Activated CD4-positive, alpha-beta memory T cell treated with anti-CD3 and anti-CD28 coated beads for 36 hours (primary cell): ENCODE measurements at regions not wholly inside any gene's neighbourhood (a gene's known extent, or its start where the extent isn't known, plus 50 kb on each side); places are given as distances from the start of the nearest gene placed in this dataset.

ENCODE experiments used
- CTCF ChIA-PET: fragments of 350-600 bp; sonication (Branson Sonifier 250); formaldehyde crosslinking; loops from one replicate; lab custom pipeline; 2021; ENCODE audit warnings: antibody characterized with exemption, inconsistent platforms; lab: Charles Lee
- POLR2A ChIA-PET: fragments of 350-600 bp; sonication (Branson Sonifier 250); formaldehyde crosslinking; loops from one replicate; lab custom pipeline; 2021; ENCODE audit warnings: antibody characterized with exemption; lab: Charles Lee
- DNase-seq: peaks from one replicate; pipeline ENCODE4 v3.0.0-alpha.2; 2020
- H3K27ac Mint-ChIP-seq: one replicate; pipeline ENCODE4 v1.8.0; 2021; ENCODE audit warnings: mixed read lengths
- H3K27me3 Mint-ChIP-seq: one replicate; pipeline ENCODE4 v1.8.0; 2021; ENCODE audit warnings: mixed read lengths
- H3K36me3 Mint-ChIP-seq: one replicate; pipeline ENCODE4 v1.8.0; 2021; ENCODE audit warnings: mixed read lengths
- H3K4me1 Mint-ChIP-seq: one replicate; pipeline ENCODE4 v1.8.0; 2021; ENCODE audit warnings: low read depth, mixed read lengths
- H3K4me3 Mint-ChIP-seq: one replicate; pipeline ENCODE4 v1.8.0; 2021; ENCODE audit warnings: mild to moderate bottlenecking, mixed read lengths
- H3K9me3 Mint-ChIP-seq: one replicate; pipeline ENCODE4 v1.8.0; 2021; ENCODE audit warnings: mixed read lengths
- intact Hi-C: fragments of 100-400 bp; cut with micrococcal nuclease; formaldehyde crosslinking; loops from one replicate; pipeline ENCODE4 v1.15.1; 2023

GRCh38 chr12:126191949-126192348 is 1126.7 kb downstream of the AACS start:
- Mint-ChIP-seq H3K27me3 (peaks cover 9% of the 10 kb centered on the region), H3K4me3 (no peak overlapping the region), H3K4me1 (no peaks in the 10 kb centered on the region), H3K9me3 (no peaks in the 10 kb centered on the region), H3K27ac (no peak overlapping the region), H3K36me3 (no peaks in the 10 kb centered on the region)
- ChIA-PET CTCF (no interaction called here), POLR2A (no interaction called here)
- DNase-seq: no peak
- intact Hi-C loops: no loop called here

GRCh38 chr12:126193190-126193589 is 1128.0 kb downstream of the AACS start:
- no peaks in the 10 kb centered on the region for H3K4me1 Mint-ChIP-seq
- no peak for DNase-seq
- ChIA-PET POLR2A (no interaction called here), CTCF (no interaction called here)
- no peaks in the 10 kb centered on the region for H3K9me3 Mint-ChIP-seq
- intact Hi-C loops: no loop called here
- peaks cover 6% of the 10 kb centered on the region for H3K27me3 Mint-ChIP-seq
- no peak overlapping the region for H3K4me3 Mint-ChIP-seq
- no peak overlapping the region for H3K27ac Mint-ChIP-seq
- H3K36me3 Mint-ChIP-seq: no peaks in the 10 kb centered on the region

GRCh38 chr12:126196263-126196662 is 1131.0 kb downstream of the AACS start:
- Mint-ChIP-seq H3K4me1 (no peaks in the 10 kb centered on the region), H3K9me3 (no peaks in the 10 kb centered on the region), H3K4me3 (no peak overlapping the region), H3K27me3 (no peaks in the 10 kb centered on the region), H3K27ac (no peak overlapping the region), H3K36me3 (no peaks in the 10 kb centered on the region)
- DNase-seq: no peak
- CTCF ChIA-PET: no interaction called here
- POLR2A ChIA-PET: no interaction called here
- intact Hi-C loops: no loop called here

- no peak for DNase-seq
- CTCF ChIA-PET: no interaction called here
- no peak overlapping the region for H3K4me3 Mint-ChIP-seq
- no peaks in the 10 kb centered on the region for H3K27me3 Mint-ChIP-seq
- no peaks in the 10 kb centered on the region for H3K9me3 Mint-ChIP-seq
- no peaks in the 10 kb centered on the region for H3K36me3 Mint-ChIP-seq
- H3K27ac Mint-ChIP-seq: no peak overlapping the region
- POLR2A ChIA-PET: no interaction called here
- H3K4me1 Mint-ChIP-seq: no peaks in the 10 kb centered on the region
- intact Hi-C loops: no loop called here
Measured at GRCh38 chr12:126198516-126198915, 1133.3 kb downstream of the AACS start.

- Mint-ChIP-seq H3K27me3 (no peaks in the 10 kb centered on the region), H3K36me3 (no peaks in the 10 kb centered on the region), H3K27ac (no peak overlapping the region), H3K4me1 (no peaks in the 10 kb centered on the region), H3K9me3 (no peaks in the 10 kb centered on the region), H3K4me3 (no peak overlapping the region)
- CTCF ChIA-PET: no interaction called here
- no peak for DNase-seq
- intact Hi-C loops: no loop called here
- POLR2A ChIA-PET: no interaction called here
Measured at GRCh38 chr12:126198966-126199692, 1133.9 kb downstream of the AACS start.

GRCh38 chr12:126201981-126202537 is 1136.8 kb downstream of the AACS start:
- intact Hi-C loops: no loop called here
- no peak overlapping the region for H3K27ac Mint-ChIP-seq
- no peak for DNase-seq
- ChIA-PET POLR2A (no interaction called here), CTCF (no interaction called here)
- no peaks in the 10 kb centered on the region for H3K27me3 Mint-ChIP-seq
- no peaks in the 10 kb centered on the region for H3K36me3 Mint-ChIP-seq
- no peaks in the 10 kb centered on the region for H3K4me1 Mint-ChIP-seq
- no peak overlapping the region for H3K4me3 Mint-ChIP-seq
- no peaks in the 10 kb centered on the region for H3K9me3 Mint-ChIP-seq

GRCh38 chr12:126204326-126204725 is 1139.1 kb downstream of the AACS start:
- no peaks in the 10 kb centered on the region for H3K4me1 Mint-ChIP-seq
- ChIA-PET POLR2A (no interaction called here), CTCF (no interaction called here)
- intact Hi-C loops: no loop called here
- H3K36me3 Mint-ChIP-seq: no peaks in the 10 kb centered on the region
- no peak overlapping the region for H3K27ac Mint-ChIP-seq
- no peaks in the 10 kb centered on the region for H3K27me3 Mint-ChIP-seq
- no peak for DNase-seq
- H3K9me3 Mint-ChIP-seq: no peaks in the 10 kb centered on the region
- no peak overlapping the region for H3K4me3 Mint-ChIP-seq

- Mint-ChIP-seq H3K27ac (no peak overlapping the region), H3K4me1 (no peaks in the 10 kb centered on the region), H3K27me3 (no peaks in the 10 kb centered on the region), H3K9me3 (no peaks in the 10 kb centered on the region), H3K4me3 (no peak overlapping the region), H3K36me3 (no peaks in the 10 kb centered on the region)
- POLR2A ChIA-PET: no interaction called here
- intact Hi-C loops: no loop called here
- CTCF ChIA-PET: no interaction called here
- DNase-seq: no peak
Measured at GRCh38 chr12:126210026-126210425, 1144.8 kb downstream of the AACS start.

- Mint-ChIP-seq H3K4me3 (no peak overlapping the region), H3K27ac (no peak overlapping the region), H3K36me3 (no peaks in the 10 kb centered on the region), H3K27me3 (peaks cover 2% of the 10 kb centered on the region), H3K9me3 (no peaks in the 10 kb centered on the region), H3K4me1 (no peaks in the 10 kb centered on the region)
- POLR2A ChIA-PET: no interaction called here
- CTCF ChIA-PET: no interaction called here
- no peak for DNase-seq
- intact Hi-C loops: no loop called here
Measured at GRCh38 chr12:126210448-126210847, 1145.2 kb downstream of the AACS start.

- ChIA-PET POLR2A (no interaction called here), CTCF (no interaction called here)
- Mint-ChIP-seq H3K27me3 (peaks cover 4% of the 10 kb centered on the region), H3K9me3 (no peaks in the 10 kb centered on the region), H3K4me1 (no peaks in the 10 kb centered on the region), H3K27ac (no peak overlapping the region), H3K36me3 (no peaks in the 10 kb centered on the region), H3K4me3 (no peak overlapping the region)
- DNase-seq: no peak
- intact Hi-C loops: no loop called here
Measured at GRCh38 chr12:126212824-126213223, 1147.6 kb downstream of the AACS start.

GRCh38 chr12:126218697-126219096 is 1153.5 kb downstream of the AACS start:
- POLR2A ChIA-PET: no interaction called here

GRCh38 chr12:126219139-126219538 is 1153.9 kb downstream of the AACS start:
- intact Hi-C loops: no loop called here
- ChIA-PET POLR2A (no interaction called here), CTCF (no interaction called here)
- Mint-ChIP-seq H3K36me3 (no peaks in the 10 kb centered on the region), H3K27ac (no peak overlapping the region), H3K4me3 (no peak overlapping the region), H3K4me1 (no peaks in the 10 kb centered on the region), H3K27me3 (peaks cover 4% of the 10 kb centered on the region), H3K9me3 (no peaks in the 10 kb centered on the region)
- no peak for DNase-seq

More at GRCh38 chr12:126218697-126219096, 1153.5 kb downstream of the AACS start:
- intact Hi-C loops: no loop called here
- Mint-ChIP-seq H3K4me1 (no peaks in the 10 kb centered on the region), H3K27me3 (peaks cover 4% of the 10 kb centered on the region), H3K9me3 (no peaks in the 10 kb centered on the region), H3K36me3 (no peaks in the 10 kb centered on the region), H3K4me3 (no peak overlapping the region), H3K27ac (no peak overlapping the region)
- CTCF ChIA-PET: no interaction called here
- no peak for DNase-seq

GRCh38 chr12:126219654-126220279 is 1154.5 kb downstream of the AACS start:
- no peaks in the 10 kb centered on the region for H3K9me3 Mint-ChIP-seq
- no peak overlapping the region for H3K4me3 Mint-ChIP-seq
- ChIA-PET POLR2A (no interaction called here), CTCF (no interaction called here)
- H3K27ac Mint-ChIP-seq: no peak overlapping the region
- intact Hi-C loops: no loop called here
- no peak for DNase-seq
- peaks cover 4% of the 10 kb centered on the region for H3K27me3 Mint-ChIP-seq
- H3K36me3 Mint-ChIP-seq: no peaks in the 10 kb centered on the region
- no peaks in the 10 kb centered on the region for H3K4me1 Mint-ChIP-seq
